Thoracic aorta (tissue), 2 donors: ENCODE measurements at regions not wholly inside any gene's neighbourhood (a gene's known extent, or its start where the extent isn't known, plus 50 kb on each side); places are given as distances from the start of the nearest gene placed in this dataset.

Experiments
- ATAC-seq: fragments of 150-250 bp; one replicate; pipeline ENCODE4 v1.8.0; 2017; ENCODE audit warnings: low read depth; ENCODE audit not compliant: insufficient number of reproducible peaks, low FRiP score
- DNase-seq: peaks from one replicate; pipeline ENCODE4 v3.0.0-alpha.2; 2020; ENCODE audit warnings: low spot score
- H3K27ac ChIP-seq, 2 donors: fragments of 200-600 bp; sonication (generic); 1 replicate in 1 of 2; 2 replicates in 1 of 2; pipeline ENCODE4 v1.5.1; 2016; ENCODE audit warnings: mild to moderate bottlenecking in 2 of 2, moderate library complexity in 2 of 2
- H3K27me3 ChIP-seq: fragments of 200-600 bp; sonication (generic); replicated peaks from 2 replicates; pipeline ENCODE4 v1.6.0; 2016; ENCODE audit warnings: mild to moderate bottlenecking; ENCODE audit not compliant: insufficient read depth
- H3K36me3 ChIP-seq: fragments of 200-600 bp; sonication (generic); one replicate; pipeline ENCODE4 v1.5.1; 2016
- H3K4me1 ChIP-seq, 2 donors: fragments of 200-600 bp; sonication (generic); 1 replicate in 1 of 2; 2 replicates in 1 of 2; pipeline versions ENCODE4 v1.5.1 to v1.6.0; 2016; ENCODE audit warnings: low read depth in 2 of 2, mild to moderate bottlenecking in 1 of 2; ENCODE audit not compliant: control insufficient read depth in 1 of 2
- H3K4me3 ChIP-seq: fragments of 200-600 bp; sonication (generic); 2 replicates; pipeline ENCODE4 v1.5.1; 2016; ENCODE audit warnings: mild to moderate bottlenecking
- H3K9me3 ChIP-seq: fragments of 200-600 bp; sonication (generic); 2 replicates; pipeline ENCODE4 v1.5.1; 2016
- TF ChIP-seq, protein P1 (sequence below): fragments of 200-600 bp; sonication (generic); IDR thresholded peaks from one replicate; pipeline ENCODE4 v1.5.1; 2019; ENCODE audit warnings: antibody characterized with exemption

DNA sequence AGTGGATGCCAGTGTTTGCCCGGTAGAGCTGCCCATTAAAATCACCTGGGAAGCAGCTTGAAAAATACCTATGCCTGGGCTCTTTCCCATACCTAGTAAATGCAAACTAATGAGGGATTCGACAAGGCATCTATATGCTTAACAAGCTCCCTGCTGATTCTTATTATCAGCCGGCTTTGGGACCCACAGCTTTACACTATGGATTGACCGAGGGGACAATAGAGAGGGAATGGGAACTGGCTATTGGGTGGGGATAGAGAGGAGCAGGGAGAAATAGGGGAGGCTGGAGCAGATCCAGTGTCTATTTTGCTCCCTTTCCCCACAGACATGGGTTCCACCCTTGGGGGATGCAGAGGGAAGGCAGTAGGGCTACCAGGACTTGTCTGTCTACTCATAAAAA is 103.1 kb upstream of the TEX13D start:
- no peaks in the 10 kb centered on the region for H3K27me3 ChIP-seq
- no peak for ATAC-seq
- H3K36me3 ChIP-seq = no peaks in the 10 kb centered on the region
- TF ChIP-seq, protein P1, sequence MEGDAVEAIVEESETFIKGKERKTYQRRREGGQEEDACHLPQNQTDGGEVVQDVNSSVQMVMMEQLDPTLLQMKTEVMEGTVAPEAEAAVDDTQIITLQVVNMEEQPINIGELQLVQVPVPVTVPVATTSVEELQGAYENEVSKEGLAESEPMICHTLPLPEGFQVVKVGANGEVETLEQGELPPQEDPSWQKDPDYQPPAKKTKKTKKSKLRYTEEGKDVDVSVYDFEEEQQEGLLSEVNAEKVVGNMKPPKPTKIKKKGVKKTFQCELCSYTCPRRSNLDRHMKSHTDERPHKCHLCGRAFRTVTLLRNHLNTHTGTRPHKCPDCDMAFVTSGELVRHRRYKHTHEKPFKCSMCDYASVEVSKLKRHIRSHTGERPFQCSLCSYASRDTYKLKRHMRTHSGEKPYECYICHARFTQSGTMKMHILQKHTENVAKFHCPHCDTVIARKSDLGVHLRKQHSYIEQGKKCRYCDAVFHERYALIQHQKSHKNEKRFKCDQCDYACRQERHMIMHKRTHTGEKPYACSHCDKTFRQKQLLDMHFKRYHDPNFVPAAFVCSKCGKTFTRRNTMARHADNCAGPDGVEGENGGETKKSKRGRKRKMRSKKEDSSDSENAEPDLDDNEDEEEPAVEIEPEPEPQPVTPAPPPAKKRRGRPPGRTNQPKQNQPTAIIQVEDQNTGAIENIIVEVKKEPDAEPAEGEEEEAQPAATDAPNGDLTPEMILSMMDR = no peak
- no peaks in the 10 kb centered on the region for H3K4me1 ChIP-seq
- DNase-seq = no peak
- no peaks in the 10 kb centered on the region for H3K9me3 ChIP-seq
- no peak overlapping the region for H3K4me3 ChIP-seq
- no peak overlapping the region for H3K27ac ChIP-seq

GRCh38 chrX:124230655-124231450 is 101.6 kb upstream of the TEX13D start:
- no peak overlapping the region for H3K27ac ChIP-seq
- no peaks in the 10 kb centered on the region for H3K36me3 ChIP-seq
- no peak for ATAC-seq
- H3K9me3 ChIP-seq = no peaks in the 10 kb centered on the region
- no peak for DNase-seq
- no peaks in the 10 kb centered on the region for H3K27me3 ChIP-seq
- no peaks in the 10 kb centered on the region for H3K4me1 ChIP-seq
- TF ChIP-seq, protein P1 = no peak
- no peak overlapping the region for H3K4me3 ChIP-seq

DNA sequence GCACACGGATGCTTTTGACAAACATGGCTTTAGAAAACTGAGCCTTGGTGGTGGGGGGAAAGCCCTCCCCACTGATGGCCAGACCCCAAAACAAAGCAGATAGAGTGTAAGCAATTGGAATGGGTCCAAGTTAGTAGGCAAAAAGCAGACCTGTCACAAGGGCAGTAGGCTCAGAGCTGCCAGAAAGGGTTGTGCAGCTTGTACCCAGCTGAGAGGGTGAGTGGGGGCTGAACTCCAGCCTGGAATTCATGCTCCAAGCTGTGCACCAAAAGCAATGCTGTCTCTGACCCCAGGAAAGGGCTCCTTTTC is 101.1 kb upstream of the TEX13D start:
- no peaks in the 10 kb centered on the region for H3K4me1 ChIP-seq
- H3K27me3 ChIP-seq = no peaks in the 10 kb centered on the region
- TF ChIP-seq, protein P1 = no peak
- no peak overlapping the region for H3K4me3 ChIP-seq
- DNase-seq (no peak), ATAC-seq (no peak)
- no peak overlapping the region for H3K27ac ChIP-seq
- no peaks in the 10 kb centered on the region for H3K36me3 ChIP-seq
- H3K9me3 ChIP-seq = no peaks in the 10 kb centered on the region

- H3K27ac ChIP-seq = no peak overlapping the region
- no peaks in the 10 kb centered on the region for H3K4me1 ChIP-seq
- no peak overlapping the region for H3K4me3 ChIP-seq
- no peaks in the 10 kb centered on the region for H3K9me3 ChIP-seq
- H3K27me3 ChIP-seq = no peaks in the 10 kb centered on the region
- H3K36me3 ChIP-seq = no peaks in the 10 kb centered on the region
- TF ChIP-seq, protein P1 = no peak
- DNase-seq = no peak
- no peak for ATAC-seq
These were observed 99.8 kb upstream of the TEX13D start for GRCh38 chrX:124232523-124233201.

GRCh38 chrX:124234348-124234747 is 98.1 kb upstream of the TEX13D start:
- TF ChIP-seq, protein P1 = no peak
- Histone ChIP-seq H3K4me1 (no peaks in the 10 kb centered on the region), H3K27me3 (no peaks in the 10 kb centered on the region), H3K36me3 (no peaks in the 10 kb centered on the region), H3K4me3 (no peak overlapping the region), H3K27ac (no peak overlapping the region), H3K9me3 (no peaks in the 10 kb centered on the region)
- no peak for ATAC-seq
- DNase-seq = no peak
